Hindlimb muscle (tissue), 1 donor: ENCODE measurements at regions not wholly inside any gene's neighbourhood (a gene's known extent, or its start where the extent isn't known, plus 50 kb on each side); places are given as distances from the start of the nearest gene placed in this dataset.

Experiments
- DNase-seq: peaks from one replicate; pipeline ENCODE4 v3.0.0-alpha.2; 2013

DNA sequence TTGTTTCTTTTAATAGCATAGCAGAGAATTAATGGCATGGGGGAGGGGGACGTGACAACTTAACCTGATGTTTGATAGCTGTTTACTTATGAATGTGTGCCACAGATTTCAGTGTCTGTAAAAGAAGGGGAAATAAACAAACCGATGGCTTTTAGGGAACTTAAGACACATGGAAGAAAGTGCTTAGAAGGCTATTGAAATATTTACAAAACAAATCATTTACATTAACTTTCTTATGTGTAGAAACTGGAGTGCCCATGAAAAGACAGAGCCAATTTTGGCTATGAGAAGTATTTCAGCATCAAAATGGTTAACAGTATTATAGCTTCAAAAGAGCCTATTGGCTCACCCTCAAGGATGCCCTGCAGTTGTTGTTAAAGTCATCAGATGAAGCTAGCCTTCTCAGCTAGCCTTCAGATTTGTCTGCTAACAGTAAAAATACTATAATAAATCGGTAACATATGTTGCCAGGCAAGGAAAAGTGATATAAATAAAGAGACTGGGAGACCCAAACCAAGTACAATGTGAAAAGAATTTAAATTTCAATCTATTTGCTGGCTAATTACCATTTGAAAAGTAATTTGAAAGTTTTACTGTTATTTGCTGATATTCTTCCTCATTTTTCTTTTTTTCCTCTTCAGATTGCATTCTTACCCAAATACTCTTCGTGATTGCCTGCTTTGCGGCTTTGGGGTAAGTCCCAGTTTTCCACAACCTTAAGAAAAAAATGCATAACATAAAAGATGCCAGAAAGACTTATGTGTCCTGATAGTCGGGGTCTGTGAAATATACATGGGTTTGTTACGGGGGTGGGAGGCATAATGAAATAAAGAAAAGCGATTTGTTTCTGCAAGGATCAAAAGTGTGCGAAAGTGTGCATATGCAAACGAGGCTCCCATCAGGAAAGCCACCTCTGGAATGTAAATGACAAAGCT, 256.4 kb downstream of the MEIS1 start:
- no peak for DNase-seq

DNA sequence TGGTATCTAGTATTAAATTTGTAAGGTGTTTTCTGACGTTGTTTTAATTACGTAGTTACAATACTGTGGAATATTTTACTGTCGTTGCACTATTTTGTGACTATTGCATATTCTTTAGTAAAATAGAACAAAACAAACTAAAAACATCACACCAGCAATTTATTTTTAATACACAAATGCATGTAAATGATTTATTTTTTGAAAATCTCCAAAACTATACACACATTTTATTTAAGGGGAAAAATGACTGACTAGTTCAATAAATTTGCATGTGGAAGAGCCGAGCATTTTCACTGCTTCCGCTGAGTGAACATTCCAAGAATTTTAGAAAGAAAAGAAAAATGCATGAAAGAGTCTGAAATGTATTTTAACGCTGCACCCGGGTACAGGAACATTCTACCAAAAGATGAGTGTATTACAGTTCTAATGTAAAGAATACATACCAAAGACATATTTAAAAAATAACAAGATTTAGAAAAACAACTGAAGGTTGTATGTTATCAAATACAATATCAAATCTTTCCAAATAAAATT, 257.7 kb downstream of the MEIS1 start:
- no peak for DNase-seq

GRCh38 chr2:66693076-66693965, 258.4 kb downstream of the MEIS1 start:
- no peak for DNase-seq

GRCh38 chr2:66694087-66694860, 259.3 kb downstream of the MEIS1 start:
- DNase-seq = no peak

DNA sequence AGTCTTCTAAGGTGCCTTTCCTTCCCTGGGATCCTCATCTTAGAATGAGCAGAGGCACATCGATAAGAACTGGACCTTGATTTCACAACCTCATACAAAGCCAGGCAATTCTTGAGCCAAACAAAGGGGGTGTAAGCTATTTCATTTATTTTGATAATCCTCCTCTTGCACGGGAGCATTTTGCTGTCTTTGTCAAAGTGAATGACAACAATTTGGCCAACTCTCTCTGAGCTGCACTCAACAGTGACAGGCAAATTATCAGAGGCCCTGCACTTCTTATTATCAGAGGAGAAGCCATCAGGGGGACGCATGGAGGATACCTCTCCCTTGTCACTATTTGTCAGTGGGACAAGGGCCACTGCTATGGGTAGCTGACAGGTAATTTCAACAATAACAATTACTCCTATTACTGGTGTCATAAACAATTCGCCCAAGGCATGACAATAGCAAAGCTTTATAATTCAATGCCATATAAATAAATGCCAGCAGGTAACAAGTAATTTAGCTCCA, 260.4 kb downstream of the MEIS1 start:
- no peak for DNase-seq

GRCh38 chr2:66696374-66696773, 261.4 kb downstream of the MEIS1 start:
- no peak for DNase-seq

- no peak for DNase-seq
Observed at GRCh38 chr2:66696886-66697285, 262.0 kb downstream of the MEIS1 start.

GRCh38 chr2:66697366-66697765, 262.4 kb downstream of the MEIS1 start:
- DNase-seq = no peak

GRCh38 chr2:66698091-66698490, 263.2 kb downstream of the MEIS1 start:
- DNase-seq = no peak

DNA sequence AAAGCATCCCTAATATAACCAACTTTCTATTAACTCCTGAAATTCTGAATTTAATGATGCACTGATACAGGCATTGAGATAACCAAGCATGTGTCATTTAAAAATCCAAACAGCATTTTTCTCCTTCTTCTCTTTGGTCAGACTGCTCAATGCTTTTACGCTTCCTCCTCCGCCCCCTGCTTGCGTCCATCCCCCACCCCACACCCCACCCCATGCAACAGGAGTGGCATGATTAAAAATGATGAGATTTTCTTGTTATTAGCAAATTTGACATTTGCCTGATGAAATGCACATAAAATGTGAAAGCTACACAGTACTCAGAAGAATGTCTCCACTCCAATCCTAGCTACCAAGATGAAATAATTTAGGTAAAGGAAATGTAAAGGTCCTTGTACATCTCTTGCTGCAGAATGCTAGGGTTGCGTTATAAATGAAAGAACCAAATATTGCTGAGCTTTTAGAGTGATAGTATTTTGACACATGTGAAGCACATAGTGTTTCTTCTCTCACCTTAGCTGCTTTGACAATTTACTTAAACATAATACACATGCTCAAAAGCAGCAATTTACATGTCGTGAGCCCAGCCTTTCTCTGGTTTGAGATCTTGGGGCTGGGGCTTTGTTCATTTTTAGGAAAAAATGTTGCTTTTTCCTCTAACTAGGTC, 263.8 kb downstream of the MEIS1 start:
- no peak for DNase-seq

DNA sequence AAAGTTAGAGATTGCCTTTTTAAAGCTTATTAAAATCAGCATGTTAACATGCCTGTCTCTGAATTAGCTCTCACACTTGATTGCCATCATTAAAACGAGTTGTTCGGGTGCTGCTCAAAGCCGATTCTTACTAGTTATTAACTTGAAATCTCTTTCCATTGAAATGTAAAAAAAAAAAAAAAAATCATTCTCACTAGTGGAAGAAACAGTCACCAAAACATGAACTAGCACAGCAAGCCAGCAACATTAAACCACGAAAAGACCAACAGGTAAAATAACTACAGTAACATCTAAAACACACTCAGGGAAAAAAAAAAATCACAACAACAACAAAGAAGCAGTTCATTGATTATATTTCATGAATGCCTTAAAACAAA, 264.5 kb downstream of the MEIS1 start:
- no peak for DNase-seq

- DNase-seq = no peak
Observed at GRCh38 chr2:66699793-66700676, 265.1 kb downstream of the MEIS1 start.

DNA sequence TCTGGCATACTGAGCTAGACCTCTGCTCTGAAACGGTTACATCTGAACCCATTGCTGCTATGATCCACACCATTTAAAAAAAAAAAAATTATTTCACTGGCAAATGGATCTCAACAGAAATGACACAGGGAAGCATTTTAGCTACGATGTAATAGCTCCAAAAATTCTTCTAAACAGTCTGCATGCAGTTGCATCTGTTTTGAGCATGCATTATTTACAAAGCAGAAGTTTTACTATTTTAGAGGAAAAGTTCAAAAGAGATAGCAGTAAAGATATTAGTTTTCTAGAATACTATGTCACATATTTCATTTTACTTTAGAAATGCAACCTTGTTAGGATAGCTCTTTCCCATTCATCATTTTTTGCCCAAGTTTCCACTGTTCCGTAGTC, 265.7 kb downstream of the MEIS1 start:
- DNase-seq = no peak

DNA sequence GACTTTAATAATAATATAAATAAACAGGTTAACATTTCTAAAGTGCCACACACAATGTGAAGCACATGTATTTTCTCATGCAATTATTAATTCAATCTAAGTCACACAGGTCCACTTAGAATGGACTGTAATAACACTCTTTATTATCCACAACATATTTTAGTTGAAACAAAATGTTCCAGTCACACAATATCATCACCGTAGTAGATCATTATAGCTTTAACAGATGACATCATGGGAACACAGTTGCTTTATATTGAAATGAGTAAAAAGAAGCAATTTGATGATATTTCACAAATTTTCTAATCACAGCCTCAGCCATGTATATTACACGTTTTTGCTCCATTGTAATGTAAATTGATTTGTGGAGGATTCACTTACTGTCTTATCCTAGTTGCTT, 266.3 kb downstream of the MEIS1 start:
- DNase-seq = no peak

DNA sequence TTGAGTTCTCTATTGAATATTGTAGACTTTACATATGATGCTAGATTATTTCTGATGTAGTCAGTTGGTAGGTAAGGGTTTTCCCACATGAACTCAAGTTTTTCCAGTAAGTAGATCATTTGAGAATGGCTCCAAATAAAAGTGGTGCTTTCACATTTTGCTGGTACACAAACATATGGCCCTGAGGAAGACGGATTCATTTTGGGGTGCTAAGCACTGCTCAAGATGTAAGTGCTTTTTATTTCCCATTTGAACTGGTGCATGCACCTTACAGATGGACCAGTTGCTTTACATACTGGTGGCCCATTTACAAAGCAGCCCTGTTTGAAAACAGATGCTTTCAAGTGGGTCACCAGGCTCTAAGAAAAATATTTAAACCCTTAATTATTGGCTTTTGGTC, 266.7 kb downstream of the MEIS1 start:
- DNase-seq = no peak

- no peak for DNase-seq
Observed at GRCh38 chr2:66702301-66702700, 267.4 kb downstream of the MEIS1 start.

GRCh38 chr2:66704786-66705185, 269.9 kb downstream of the MEIS1 start:
- no peak for DNase-seq

GRCh38 chr2:66714610-66715009, 279.7 kb downstream of the MEIS1 start:
- no peak for DNase-seq

DNA sequence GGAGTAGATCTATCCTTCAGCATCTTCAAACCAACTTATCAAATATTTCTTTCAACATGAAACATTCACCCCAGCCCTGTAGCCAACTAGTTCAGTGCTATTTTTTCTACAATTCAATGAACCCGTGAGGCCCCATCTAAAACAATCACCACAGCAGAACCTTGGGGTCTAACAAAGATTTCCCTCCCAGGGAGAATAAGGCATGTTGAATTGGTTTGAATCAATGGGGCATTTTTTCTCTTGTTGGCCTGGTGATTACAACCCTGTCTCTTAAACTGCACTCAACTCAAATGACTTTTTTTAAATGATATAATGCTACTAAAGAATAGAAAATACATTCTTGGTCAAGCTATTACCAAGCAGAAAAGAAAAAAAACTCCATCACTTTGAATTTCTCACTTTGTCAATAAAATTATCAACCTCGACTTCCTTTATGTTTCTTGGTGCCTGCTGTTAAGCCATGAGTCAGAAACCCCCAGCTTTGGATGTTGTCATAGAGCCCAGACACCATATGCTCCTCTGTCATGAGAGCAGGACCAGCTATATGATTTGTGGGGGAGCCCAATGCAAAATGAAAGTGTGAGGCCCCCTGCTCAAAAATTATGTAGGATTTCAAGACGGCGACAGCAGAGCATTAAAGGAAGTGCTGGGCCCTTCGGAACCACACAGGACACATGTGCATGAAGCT, 282.4 kb downstream of the MEIS1 start:
- no peak for DNase-seq

GRCh38 chr2:66717973-66718372, 283.0 kb downstream of the MEIS1 start:
- no peak for DNase-seq
